ENCODE measurements at regions not wholly inside any gene's neighbourhood (a gene's known extent, or its start where the extent isn't known, plus 50 kb on each side); places are given as distances from the start of the nearest gene placed in this dataset.

DNA sequence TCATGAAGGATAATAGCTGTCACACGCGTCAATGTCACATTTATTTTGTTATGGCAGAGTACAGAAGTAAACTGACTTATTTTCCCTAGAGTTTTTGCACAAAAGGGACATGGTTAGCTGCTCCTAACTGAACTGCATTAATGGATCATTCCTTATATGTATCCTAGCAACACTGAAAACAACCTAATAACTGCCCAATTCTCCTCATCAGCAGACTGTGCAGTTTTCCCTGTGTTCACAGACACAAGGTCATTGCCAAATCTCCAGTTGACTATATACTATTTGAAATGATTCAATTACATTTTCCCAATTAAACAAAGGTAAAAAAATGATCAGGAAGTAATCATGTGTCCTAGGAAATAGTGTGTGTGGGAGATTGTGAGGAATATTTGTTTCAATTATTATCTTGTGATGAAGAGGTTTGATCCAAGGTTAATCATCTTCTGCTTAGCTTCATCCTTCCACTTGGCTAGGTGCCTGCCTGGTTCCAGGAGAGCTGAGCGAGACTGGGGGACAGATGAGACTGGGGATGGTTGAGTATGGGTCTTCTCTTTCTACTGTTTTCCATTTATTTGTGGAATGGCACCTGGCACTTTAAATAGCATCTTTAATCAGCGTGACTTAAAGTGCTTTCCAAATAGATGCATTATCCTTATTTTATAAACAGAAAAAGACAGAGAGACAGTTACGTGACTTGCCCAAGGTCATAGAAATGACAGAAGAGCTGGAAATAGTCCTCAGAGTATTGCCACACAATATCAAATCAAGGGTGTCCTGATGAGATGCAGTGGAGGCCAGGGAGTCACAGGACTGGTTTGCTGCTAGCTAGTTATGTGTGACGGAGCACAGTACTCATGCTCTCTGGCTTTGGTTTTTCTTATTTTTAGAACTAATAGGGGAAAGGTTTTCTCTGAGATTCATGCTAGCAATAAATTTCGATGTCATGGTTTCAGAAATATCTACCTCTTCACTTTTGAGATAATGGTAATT is 335.6 kb downstream of the PIK3C3 start:
- no peak overlapping the region for H3K9ac ChIP-seq (ENCODE audit: control insufficient read depth, extremely low read depth, insufficient read depth, low read length)
- no peaks in the 10 kb centered on the region for H3K27me3 ChIP-seq (ENCODE audit: control insufficient read depth, extremely low read depth, insufficient read depth, low read length)
- TF ChIP-seq EZH2 (IDR thresholded peaks at IDR 0.05; ENCODE audit: low read length), result no peak
- TF ChIP-seq, protein P1, sequence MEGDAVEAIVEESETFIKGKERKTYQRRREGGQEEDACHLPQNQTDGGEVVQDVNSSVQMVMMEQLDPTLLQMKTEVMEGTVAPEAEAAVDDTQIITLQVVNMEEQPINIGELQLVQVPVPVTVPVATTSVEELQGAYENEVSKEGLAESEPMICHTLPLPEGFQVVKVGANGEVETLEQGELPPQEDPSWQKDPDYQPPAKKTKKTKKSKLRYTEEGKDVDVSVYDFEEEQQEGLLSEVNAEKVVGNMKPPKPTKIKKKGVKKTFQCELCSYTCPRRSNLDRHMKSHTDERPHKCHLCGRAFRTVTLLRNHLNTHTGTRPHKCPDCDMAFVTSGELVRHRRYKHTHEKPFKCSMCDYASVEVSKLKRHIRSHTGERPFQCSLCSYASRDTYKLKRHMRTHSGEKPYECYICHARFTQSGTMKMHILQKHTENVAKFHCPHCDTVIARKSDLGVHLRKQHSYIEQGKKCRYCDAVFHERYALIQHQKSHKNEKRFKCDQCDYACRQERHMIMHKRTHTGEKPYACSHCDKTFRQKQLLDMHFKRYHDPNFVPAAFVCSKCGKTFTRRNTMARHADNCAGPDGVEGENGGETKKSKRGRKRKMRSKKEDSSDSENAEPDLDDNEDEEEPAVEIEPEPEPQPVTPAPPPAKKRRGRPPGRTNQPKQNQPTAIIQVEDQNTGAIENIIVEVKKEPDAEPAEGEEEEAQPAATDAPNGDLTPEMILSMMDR (optimal IDR thresholded peaks at IDR 0.05 in 1 of 3, IDR thresholded peaks at IDR 0.05 in 1 of 3, conservative IDR thresholded peaks at IDR 0.05 in 1 of 3; ENCODE audit: extremely low read depth in 1 of 3, insufficient read depth in 2 of 3, low read length in 3 of 3), result no peak
- H3K4me1 ChIP-seq (ENCODE audit: control insufficient read depth, extremely low read depth, insufficient read depth, low read length), result no peaks in the 10 kb centered on the region
- FAIRE-seq (no peak), DNase-seq (ENCODE audit: low read depth, low spot score) (no peak)
- H4K20me1 ChIP-seq (ENCODE audit: control insufficient read depth, extremely low read depth, insufficient read depth, low read length), result no peaks in the 10 kb centered on the region
- H2AFZ ChIP-seq (ENCODE audit: control insufficient read depth, low read length), result no peak overlapping the region
- H3K9me3 ChIP-seq (ENCODE audit: control insufficient read depth, low read depth, low read length), result no peaks in the 10 kb centered on the region
- no peaks in the 10 kb centered on the region for H3K9me1 ChIP-seq (ENCODE audit: control insufficient read depth, extremely low read depth, insufficient read depth, low read length)
- no peaks in the 10 kb centered on the region for H3K79me2 ChIP-seq (ENCODE audit: control insufficient read depth, insufficient read depth, low read length)
- H3K36me3 ChIP-seq (ENCODE audit: control insufficient read depth in 2 of 2, extremely low read depth in 1 of 2, insufficient read depth in 2 of 2, low read length in 2 of 2), result no peaks in the 10 kb centered on the region
- H3K27ac ChIP-seq (ENCODE audit: control insufficient read depth, insufficient read depth, low read length), result no peak overlapping the region
- H3K4me2 ChIP-seq (ENCODE audit: control insufficient read depth, extremely low read depth, insufficient read depth, low read depth, low read length), result no peak overlapping the region
- dilution Hi-C loops (cut with MboI; ENCODE audit: extremely low pct_ligation_motif_present, low sequenced_read_pairs), result no loop called here
- no peak overlapping the region for H3K4me3 ChIP-seq (ENCODE audit: control insufficient read depth in 2 of 3, extremely low read depth in 1 of 3, insufficient read depth in 2 of 3, low read depth in 1 of 3, low read length in 3 of 3)

- H4K20me1 ChIP-seq (ENCODE audit: control insufficient read depth, extremely low read depth, insufficient read depth, low read length), result no peaks in the 10 kb centered on the region
- H2AFZ ChIP-seq (ENCODE audit: control insufficient read depth, low read length), result no peak overlapping the region
- no peak overlapping the region for H3K4me3 ChIP-seq (ENCODE audit: control insufficient read depth in 2 of 3, extremely low read depth in 1 of 3, insufficient read depth in 2 of 3, low read depth in 1 of 3, low read length in 3 of 3)
- no peaks in the 10 kb centered on the region for H3K4me1 ChIP-seq (ENCODE audit: control insufficient read depth, extremely low read depth, insufficient read depth, low read length)
- no peak overlapping the region for H3K4me2 ChIP-seq (ENCODE audit: control insufficient read depth, extremely low read depth, insufficient read depth, low read depth, low read length)
- no peak for FAIRE-seq
- H3K79me2 ChIP-seq (ENCODE audit: control insufficient read depth, insufficient read depth, low read length), result no peaks in the 10 kb centered on the region
- no peaks in the 10 kb centered on the region for H3K27me3 ChIP-seq (ENCODE audit: control insufficient read depth, extremely low read depth, insufficient read depth, low read length)
- DNase-seq (ENCODE audit: low read depth, low spot score), result no peak
- H3K9me1 ChIP-seq (ENCODE audit: control insufficient read depth, extremely low read depth, insufficient read depth, low read length), result no peaks in the 10 kb centered on the region
- TF ChIP-seq EZH2 (IDR thresholded peaks at IDR 0.05; ENCODE audit: low read length), result no peak
- TF ChIP-seq, protein P1 (optimal IDR thresholded peaks at IDR 0.05 in 1 of 3, IDR thresholded peaks at IDR 0.05 in 1 of 3, conservative IDR thresholded peaks at IDR 0.05 in 1 of 3; ENCODE audit: extremely low read depth in 1 of 3, insufficient read depth in 2 of 3, low read length in 3 of 3), result no peak
- no peaks in the 10 kb centered on the region for H3K36me3 ChIP-seq (ENCODE audit: control insufficient read depth in 2 of 2, extremely low read depth in 1 of 2, insufficient read depth in 2 of 2, low read length in 2 of 2)
- no peaks in the 10 kb centered on the region for H3K9me3 ChIP-seq (ENCODE audit: control insufficient read depth, low read depth, low read length)
- no peak overlapping the region for H3K9ac ChIP-seq (ENCODE audit: control insufficient read depth, extremely low read depth, insufficient read depth, low read length)
- dilution Hi-C loops (cut with MboI; ENCODE audit: extremely low pct_ligation_motif_present, low sequenced_read_pairs), result no loop called here
- H3K27ac ChIP-seq (ENCODE audit: control insufficient read depth, insufficient read depth, low read length), result no peak overlapping the region
These were observed 337.6 kb downstream of the PIK3C3 start for GRCh38 chr18:42292654-42293053.
